ENCODE measurements at regions not wholly inside any gene's neighbourhood (a gene's known extent, or its start where the extent isn't known, plus 50 kb on each side); places are given as distances from the start of the nearest gene placed in this dataset.

DNA sequence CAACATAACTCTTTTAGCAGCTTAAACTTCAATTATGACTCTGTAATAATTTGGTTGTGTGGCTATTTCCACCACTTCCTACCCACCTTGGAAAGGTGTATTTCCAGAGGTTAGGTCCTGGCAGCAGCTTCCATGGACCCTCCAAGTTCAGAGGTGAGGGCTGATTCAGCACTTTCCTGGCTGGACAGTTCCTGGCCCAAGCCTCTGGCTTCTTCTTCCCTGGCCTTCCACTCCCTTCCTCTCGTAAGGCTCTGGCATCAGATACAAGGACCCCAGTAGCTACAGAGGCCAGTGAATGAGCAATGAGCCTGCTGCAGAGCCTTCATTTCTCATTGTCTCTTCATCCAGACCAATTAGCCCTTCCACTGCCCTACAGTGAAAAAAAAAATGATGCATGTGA, 98.1 kb upstream of the KIRREL3 start:
- TF ChIP-seq, protein P1, sequence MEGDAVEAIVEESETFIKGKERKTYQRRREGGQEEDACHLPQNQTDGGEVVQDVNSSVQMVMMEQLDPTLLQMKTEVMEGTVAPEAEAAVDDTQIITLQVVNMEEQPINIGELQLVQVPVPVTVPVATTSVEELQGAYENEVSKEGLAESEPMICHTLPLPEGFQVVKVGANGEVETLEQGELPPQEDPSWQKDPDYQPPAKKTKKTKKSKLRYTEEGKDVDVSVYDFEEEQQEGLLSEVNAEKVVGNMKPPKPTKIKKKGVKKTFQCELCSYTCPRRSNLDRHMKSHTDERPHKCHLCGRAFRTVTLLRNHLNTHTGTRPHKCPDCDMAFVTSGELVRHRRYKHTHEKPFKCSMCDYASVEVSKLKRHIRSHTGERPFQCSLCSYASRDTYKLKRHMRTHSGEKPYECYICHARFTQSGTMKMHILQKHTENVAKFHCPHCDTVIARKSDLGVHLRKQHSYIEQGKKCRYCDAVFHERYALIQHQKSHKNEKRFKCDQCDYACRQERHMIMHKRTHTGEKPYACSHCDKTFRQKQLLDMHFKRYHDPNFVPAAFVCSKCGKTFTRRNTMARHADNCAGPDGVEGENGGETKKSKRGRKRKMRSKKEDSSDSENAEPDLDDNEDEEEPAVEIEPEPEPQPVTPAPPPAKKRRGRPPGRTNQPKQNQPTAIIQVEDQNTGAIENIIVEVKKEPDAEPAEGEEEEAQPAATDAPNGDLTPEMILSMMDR (IDR thresholded peaks at IDR 0.05; ENCODE audit: low read depth, low read length) = no peak
- TF ChIP-seq EZH2phosphoT487 (IDR thresholded peaks at IDR 0.05; ENCODE audit: low read depth) = no peak

Data from OCI-LY3 (cell line).